ENCODE measurements at regions not wholly inside any gene's neighbourhood (a gene's known extent, or its start where the extent isn't known, plus 50 kb on each side); places are given as distances from the start of the nearest gene placed in this dataset.

DNA sequence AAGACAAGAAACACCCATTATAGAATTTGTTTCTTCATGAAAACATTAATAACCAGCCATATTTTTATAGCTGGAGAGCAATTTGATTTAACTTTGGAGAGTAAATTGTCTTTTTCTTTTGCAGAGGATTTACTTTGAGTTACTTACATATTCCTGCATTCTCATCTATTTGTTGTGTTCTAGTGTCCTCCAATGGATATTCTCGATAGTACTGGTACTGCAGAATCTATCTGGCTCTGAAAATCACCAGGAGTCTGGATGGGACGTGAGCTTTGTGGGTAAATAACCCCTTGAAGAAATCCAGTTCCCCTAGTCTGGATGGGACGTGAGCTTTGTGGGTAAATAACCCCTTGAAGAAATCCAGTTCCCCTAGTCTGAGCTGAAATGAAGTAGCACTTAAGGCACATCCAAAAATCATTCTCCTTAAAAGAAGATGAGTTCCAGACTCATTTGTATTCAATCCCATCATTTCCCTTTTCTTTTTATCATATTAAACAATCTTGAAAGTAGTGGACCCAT lies 294.1 kb upstream of the UBE2E2 start:
- no peak for DNase-seq

DNA sequence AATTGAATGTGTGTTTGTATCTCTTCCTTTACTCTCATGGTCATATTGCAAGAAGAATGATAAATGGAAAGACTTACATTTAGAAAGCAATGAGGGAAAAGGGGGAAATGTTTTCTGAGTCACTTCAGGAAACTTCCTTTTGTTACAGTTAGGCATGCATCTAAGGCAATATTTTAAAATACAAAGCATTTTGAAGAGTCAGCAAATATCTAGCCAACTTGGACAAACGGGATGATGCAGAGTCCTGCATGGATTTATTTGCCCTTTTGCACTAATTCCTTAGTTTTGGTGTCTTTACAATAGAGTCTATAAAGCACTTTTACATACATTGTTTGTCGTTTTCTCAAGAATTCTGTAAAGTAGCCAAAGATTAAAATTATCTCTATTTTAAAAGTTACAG lies 286.2 kb upstream of the UBE2E2 start:
- DNase-seq, result no peak

DNA sequence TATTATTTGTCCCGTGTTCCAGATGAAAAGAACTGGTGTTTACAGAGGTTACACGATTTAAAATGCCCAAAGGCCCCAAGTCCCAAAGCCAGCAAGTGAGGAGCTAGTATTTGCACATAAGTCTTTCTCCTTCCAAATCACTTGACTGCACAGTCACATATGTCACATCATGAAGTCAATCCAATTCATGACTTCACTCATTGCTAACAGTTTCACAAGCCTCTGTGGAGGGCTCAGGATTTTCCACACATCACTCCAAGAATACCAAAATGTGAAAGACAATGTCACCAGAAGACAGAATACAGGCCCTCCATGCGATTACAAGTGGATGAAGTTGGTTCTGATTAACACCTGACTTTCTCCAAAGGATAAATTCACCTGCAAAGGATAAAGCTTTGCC lies 283.1 kb upstream of the UBE2E2 start:
- no peak for DNase-seq

DNA sequence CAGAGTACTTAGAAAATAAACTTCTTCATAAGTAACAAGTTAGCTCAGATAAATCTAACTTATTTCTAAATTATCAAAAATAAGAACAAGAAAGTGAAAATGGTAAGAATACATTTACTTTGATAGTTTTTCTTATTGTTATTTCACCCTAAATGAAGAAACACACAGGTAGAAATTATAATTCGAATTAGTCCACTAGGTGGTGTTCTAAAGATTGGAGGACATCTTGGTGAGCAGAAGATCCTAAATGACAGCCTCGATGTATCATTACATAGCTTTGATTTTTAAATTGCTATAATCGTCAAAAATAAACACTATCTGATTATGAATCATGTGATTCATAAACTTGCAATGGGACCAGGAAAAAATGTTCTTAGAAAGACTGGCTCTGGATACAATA lies 280.8 kb upstream of the UBE2E2 start:
- no peak for DNase-seq

DNA sequence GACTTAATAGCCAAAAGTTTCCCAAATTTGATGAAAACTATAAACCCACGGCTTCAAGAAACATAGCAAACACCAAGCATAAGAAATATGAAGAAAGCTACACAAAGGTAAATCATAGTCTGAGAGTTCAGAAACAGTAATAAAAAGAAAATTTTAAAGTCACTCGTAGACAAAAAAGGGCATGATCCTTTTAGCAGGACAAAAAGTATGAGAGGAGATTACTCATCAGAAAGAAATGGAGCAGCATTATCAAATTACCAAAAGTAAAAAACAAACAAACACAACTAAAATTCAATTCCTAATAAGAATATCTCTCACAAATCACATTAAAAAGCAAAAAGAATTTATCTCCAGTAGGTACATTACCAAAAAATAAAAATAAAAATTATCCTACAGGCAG lies 279.4 kb upstream of the UBE2E2 start:
- no peak for DNase-seq

DNA sequence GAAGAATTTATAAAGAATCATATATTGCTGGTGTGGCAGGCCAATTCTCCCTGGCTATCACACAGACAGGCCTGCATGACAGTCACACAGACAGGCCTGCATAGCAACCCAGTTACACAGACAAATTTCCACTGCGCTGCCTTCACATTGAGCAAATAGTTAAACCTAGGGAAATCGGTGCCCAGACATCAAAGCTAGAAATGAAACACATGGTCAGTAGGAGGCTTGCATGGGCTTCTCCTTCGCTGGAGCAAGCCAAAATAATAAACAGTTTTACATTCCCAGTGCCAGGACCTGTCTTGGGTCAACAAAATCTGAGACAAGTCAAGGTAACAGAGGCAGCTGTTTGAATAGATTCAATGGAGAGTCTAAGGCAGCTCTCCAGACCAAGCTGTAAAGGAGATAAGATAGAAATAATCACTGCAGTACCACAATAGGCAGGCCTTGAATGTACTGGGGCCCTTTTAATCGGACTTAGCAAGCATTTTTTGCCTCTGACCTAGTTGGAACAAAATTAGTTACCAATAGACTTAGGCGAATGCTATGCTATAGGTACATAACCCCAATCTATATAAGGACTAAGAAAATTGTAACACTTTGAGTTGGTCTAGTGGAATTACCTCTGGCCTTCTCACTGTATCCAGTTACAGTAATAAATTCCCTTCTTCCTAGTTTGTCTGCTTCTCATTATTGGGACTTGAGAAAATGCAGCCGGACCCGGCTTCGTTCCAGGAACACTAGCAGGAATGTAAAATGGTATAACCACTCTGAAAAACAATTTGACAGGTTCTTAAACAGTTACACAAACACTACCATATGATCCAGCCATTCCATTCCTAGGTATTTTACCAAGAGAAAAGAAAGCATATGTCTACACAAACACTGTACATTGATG lies 274.7 kb upstream of the UBE2E2 start:
- DNase-seq, result no peak

DNA sequence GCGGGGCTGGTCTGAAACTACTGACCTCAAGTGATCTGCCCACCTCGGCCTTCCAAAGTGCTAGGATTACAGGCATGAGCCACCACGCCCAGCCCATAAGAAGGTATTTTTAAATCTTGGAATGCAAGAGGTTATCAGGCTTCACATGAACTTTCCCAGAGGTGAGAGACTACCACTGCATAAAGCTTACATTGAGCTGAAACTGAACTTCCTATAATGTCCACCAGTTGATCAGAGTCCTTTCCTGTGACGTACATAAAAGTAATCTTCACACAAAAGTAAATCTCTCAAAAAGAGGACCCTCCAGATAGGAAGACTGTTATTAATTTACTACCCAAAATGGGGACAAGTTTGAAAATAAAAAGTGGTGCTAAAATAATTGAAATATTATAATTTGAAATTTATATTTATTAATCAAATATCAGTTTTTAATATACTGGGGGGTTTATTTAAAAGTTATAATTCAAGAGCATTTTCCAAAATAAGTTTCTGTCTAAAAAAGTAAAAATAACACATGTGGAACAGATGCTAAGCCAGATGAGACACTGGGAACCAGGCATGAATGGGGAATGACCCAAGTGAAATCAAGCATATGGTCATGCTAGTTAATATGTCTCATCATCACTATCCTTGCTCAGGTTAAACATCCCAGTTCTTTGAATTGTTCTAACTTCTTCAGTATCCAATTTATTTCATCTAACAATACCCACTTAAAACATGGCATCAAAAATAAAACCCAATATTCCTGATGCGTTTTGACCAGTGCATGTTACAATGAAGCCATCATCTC lies 269.9 kb upstream of the UBE2E2 start:
- DNase-seq, result no peak

DNA sequence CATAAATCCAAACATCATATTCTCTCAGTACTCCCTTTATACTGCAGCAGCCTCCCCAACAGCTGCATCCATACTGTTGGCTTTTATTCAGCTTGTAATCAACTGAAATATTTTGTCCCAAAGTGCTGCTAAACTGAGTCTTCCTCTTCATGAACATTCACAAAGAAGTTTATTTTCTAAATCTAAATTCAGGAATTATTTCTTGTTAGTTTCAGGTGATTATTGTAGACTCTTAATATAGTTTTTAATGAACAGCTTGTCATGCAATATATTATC lies 269.3 kb upstream of the UBE2E2 start:
- DNase-seq, result no peak

DNA sequence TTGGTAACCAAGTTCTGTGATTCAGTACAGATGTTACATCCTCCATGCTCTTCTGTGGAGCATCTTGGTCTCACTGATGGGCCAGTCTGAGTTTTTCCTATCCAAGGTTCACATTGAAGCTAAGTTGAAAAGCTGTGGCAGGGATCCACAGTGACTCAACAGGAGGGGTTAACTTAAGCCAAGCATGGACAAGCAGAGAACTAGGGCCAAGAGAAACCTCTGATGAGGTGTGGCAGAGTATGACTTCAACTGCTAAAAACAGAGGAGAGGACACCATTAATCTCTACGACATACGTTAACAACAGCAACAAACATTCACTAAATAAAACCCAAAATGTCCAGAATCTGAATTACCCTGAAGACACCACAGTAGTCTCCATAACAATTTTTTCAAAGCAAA lies 268.1 kb upstream of the UBE2E2 start:
- DNase-seq, result no peak

DNA sequence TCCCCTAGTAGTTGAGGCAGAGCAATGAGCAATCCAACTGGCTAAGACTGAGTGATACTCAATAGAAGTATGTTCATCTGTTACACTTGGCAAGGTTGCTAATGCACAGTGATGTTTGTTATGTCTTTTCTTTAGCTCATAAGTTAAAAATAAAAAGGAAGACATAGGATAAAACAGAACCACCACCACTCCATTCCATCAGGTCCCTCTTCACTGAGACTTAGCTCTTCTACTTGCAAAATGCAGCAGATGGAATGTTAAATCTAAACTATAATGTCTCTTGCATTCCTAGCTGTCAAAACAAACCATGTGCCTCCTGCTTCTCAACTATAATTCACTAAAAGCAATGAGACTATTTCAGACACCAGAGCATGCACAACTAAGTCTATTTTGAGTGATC lies 265.6 kb upstream of the UBE2E2 start:
- no peak for DNase-seq

DNA sequence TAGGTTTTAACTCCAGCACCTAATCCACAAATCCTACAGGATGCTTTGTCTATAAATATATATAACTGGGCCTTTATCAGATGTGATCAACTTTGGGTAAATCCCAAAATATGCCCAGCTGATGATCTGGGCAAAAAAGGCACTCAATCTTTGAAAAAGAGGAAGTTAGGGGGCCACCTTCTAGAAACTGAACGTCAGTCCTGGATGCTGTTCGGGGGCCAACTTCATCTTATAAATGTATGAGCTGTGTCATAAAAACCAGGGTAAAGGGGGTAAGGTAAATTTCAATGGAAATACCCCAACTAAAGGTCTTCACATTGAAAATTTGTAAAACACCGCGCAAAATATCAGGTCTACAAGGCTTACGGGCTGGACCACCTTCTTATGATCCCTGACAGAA lies 264.4 kb upstream of the UBE2E2 start:
- DNase-seq, result no peak

DNA sequence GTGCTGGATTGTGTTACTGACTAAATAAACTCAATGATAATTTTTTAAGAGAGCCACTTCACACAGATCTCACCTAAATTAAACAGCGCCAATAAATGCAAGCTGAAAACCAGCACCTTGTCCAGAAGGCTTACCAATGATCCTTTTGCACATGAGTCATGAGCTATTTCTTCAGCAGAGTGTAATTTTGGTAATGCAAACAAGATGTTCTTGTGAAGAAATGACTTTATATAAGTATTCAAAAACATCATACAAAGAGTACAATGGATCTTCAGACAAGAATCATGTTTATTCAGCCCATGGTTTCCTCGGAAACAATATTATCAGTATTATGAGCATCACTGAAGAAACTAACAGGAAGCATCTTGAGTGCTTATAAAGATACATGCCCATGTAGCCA lies 263.8 kb upstream of the UBE2E2 start:
- DNase-seq, result no peak

DNA sequence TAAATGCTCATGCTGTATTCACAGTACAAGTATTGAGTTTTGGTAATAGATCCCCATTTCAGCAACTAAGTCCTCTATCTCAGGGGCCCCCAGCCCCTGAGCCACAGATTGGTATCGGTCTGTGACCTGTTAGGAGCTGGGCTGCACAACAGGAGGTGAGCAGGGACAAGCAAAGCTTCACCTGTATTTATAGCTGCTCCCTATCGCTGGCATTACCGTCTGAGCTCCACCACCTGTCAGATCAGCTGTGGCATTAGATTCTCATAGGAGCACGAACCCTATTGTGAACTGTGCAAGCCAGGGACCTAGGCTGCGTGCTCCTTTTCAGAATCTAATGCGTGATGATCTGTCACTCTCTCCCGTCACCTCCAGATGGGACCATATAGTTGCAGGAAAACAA lies 262.8 kb upstream of the UBE2E2 start:
- DNase-seq, result no peak

DNA sequence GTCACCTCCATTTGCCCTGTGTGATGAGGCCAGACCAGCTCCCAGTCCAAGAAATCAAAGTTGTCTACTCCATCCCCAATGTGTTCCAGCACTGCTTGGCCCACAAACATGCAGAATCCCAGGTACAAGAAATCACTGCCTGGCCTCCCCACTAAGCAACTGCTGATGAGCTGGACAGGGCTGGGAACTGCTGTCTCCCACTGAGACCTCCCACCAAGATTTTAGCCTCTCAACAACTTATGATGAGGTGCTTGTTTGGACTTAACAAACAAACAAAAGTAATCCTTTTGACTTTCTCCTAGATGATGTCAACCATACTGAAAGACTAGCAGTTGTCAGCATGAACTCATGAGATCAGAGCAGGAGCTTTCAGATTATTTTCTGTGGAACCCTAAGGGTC lies 260.1 kb upstream of the UBE2E2 start:
- DNase-seq, result no peak

DNA sequence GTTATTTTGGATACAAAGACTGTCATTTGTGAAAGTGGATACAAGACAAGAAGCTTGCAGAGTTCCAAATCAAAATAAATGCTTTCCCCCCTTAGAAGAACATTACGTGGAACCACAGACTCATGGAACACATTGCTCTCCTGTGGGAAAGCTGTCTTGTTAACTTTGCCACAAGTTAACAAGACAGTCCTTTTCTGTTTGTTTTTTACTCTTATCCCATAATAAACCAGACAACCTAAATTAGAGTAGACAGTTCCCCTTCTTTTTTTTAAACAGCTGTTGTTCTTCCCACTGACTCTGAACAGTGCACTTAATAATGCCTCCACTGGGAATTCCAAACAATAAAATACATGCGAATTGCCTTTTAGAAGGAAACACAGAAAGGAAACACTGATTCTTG lies 255.3 kb upstream of the UBE2E2 start:
- DNase-seq, result no peak

DNA sequence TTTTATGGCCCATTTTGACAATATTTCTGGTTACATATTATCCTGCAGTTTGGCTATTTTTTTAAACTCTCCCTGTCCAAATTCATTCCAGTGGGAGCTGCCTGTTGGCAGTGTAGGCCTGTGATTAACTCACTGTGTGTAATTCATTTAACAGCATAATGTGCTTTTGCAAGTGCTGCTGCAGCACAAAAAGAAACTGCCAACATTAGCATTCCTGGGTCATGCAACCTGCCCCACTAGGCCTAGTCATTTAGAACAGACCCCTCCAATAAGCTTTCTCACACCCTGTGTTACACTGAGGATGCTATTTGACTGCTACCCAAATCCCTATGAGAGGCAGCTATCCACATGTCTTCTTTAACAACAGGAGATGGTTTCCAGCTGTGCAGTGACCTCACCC lies 251.2 kb upstream of the UBE2E2 start:
- DNase-seq, result no peak

DNA sequence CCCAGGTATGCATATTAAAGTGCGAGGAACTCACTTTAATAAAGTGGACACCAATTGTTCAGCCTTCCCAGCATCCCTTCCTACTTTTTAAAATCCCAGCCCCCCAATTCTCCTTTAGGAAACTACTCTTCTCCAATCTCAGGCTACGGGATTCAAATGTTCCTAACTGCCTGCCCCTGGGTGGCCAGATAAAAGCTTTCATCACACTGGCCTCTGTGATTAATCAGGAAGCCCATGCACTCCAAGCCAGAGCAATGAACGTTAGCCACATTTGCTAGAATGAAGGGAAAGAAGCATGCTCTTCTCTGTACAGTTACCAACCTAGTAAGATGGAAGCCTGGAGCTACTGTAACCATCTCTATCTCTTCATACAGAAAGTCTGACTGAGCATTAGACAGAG lies 250.3 kb upstream of the UBE2E2 start:
- DNase-seq, result no peak

DNA sequence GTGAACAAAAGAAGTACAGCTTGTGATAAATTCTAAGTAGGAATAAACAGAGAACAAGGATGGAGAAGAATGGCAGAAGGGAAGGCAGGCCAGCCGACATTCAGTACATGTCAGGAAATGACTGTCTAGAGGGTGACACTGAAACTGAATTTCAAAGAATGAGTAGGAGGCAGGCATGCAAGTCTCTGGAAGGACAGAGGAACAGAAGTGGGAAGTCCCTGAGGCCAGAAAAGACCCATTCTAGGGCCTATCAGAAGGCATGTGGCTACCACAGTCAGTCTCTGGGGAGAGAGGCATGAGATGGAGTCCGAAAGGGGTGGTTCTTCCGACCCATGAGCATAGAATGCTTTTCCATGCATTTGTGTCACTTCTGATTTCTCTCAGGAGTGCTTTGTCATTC lies 243.5 kb upstream of the UBE2E2 start:
- no peak for DNase-seq

DNA sequence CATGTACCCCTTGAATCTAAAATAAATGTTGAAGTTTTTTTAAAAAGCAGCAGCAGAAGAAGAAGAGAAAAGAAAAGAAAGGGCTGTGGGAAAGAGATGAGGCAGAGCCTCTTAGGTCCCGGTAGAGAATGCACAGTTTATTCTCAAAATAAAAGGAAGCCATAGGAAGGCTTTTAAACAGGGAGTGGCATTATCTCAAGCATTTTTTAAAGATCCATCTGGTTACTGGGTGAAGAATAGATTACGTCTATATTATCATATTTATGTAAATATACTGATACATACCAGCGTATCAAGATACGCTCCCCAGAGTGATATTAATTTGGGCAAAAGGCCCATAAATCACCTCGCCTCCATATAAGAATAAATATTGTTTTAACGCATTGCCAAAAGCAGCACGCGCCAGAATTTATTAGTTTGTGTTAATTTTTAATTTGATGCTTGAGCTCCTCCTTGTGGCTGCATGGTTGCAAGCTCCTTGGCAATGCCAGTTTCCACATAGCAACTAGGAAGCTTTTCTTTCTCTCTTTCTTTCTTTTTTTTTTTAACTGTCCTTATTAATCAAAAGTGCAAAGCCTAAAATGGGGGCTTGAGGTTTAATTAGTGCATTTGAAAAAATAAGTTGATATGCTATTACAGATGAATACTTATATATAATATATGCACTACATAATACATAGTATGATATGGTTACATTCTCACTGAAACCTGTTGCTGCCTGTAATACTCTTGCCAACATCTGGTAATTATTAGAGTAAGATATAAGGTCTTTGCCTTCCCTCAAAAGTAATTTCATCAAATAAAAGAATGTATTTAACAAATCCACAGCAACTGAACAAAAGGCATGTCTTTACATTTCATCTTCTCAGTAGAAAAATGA lies 242.8 kb upstream of the UBE2E2 start:
- DNase-seq, result no peak

DNA sequence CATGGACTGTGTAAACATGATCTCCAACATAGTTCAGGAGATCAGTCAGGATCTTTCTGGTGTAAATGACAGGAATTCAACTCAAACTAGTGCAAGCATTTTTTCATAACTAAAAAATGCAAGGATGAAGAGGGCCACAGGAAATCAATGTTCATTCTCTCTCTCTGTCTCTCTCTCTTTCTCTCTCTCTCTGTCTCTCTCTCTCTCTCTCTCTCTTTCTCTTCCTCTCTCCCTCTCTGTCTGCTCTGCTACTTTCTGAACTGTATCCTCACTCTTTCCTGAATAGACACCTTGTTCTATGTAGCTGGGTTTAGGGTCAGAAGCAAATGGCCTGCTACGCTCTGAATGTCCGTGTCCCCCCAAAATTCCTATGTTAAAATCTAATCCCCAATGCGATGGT lies 240.9 kb upstream of the UBE2E2 start:
- no peak for DNase-seq

DNA sequence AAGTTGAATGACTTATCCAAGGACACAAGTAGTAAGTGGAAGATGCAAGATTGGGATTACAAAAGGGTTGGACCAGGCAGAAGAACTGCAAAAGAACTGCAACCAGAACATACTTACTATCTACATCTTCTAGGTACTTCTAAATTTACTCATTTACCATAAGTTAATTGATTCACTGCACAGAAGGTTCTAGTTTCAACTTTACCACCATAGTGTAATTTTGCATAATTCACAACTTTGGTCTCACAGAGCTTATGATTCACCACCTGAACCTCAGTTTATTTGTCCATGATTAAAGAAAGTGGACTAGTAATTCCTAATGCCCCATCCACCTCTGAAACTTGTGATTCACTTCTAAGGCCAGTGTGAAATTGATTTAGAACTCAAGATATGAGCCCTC lies 236.8 kb upstream of the UBE2E2 start:
- DNase-seq, result no peak

DNA sequence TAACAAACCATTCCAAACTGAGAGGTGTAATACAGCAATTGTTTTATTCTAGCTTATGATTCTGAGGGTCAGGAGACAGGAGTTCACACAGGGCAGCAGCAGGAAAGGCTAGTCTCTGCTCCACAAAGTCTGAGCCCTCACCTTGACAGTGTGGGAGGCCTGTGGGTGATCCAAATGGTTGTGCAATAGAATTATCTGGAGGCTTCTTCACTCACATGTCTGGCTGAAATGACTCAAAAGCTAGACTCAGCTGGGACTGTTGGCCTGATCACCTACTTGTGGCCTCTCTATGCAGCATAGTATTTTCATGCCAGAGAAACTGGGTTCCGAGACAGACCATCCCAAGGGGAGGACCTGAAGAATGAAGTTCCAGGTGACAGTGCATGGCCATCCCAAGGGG lies 233.9 kb upstream of the UBE2E2 start:
- no peak for DNase-seq

DNA sequence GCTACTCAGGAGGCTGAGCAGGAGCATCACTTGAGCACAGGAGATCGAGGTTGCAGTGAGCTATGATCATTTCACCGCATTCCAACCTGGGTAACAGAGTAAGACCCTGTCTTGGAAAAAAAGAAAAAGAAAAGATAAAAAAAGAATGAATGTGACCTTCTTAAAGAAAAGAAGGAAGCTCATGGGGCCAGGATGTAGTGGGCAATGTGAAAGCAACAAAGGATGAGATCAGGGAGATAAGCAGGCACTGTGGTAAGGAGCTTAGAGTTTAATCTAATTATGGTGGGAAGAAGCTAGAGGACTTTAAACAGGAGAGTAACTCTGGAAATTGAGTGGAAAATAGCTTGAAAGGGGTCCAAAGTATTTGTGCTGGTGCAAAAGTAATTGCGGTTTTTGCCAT lies 231.6 kb upstream of the UBE2E2 start:
- no peak for DNase-seq

DNA sequence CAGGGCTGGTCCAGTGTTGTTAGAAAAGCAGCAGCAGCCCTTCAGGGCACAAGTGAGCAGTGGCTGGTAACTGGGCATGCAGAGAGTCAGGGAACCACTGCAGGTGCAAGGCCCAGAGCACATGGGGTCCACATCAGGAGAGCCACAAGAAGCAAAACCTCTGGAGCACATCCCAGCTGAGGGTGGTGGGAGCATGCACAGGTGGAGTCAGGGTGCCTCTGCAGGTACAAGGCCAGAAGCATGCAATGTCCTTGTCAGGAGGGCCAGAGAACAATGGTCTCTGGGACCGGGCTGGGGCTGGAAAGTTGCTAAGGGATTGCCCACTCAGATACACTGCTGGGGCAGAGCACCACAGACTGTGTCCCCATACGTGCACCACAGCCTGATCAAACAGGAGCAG lies 226.1 kb upstream of the UBE2E2 start:
- DNase-seq, result no peak
